SK-N-SH (cell line): ENCODE measurements at regions not wholly inside any gene's neighbourhood (a gene's known extent, or its start where the extent isn't known, plus 50 kb on each side); places are given as distances from the start of the nearest gene placed in this dataset.

ENCODE experiments used
- CTCF ChIA-PET: fragments of 300-600, 350-600 bp; formaldehyde crosslinking; extraction: SDS; loops from one replicate; lab custom pipeline; 2021; lab: Yijun Ruan, JAX
- POLR2A ChIA-PET: fragments of 350-600 bp; sonication (Branson Sonifier 250); formaldehyde crosslinking; extraction: SDS; loops from one replicate; lab custom pipeline; 2020; ENCODE audit warnings: antibody characterized with exemption, inconsistent platforms; lab: Yijun Ruan, JAX
- DNase-seq: peaks from one replicate; pipeline ENCODE4 v3.0.0; 2012
- H2AFZ ChIP-seq: fragments of 200-600 bp; sonication (generic); 2 replicates; pipeline ENCODE4 v1.8.1; 2016; ENCODE audit warnings: antibody characterized with exemption, mild to moderate bottlenecking, low read depth
- H3F3A ChIP-seq: fragments of 200-600 bp; sonication (generic); replicated peaks from 2 replicates; pipeline ENCODE3; 2016; ENCODE audit warnings: antibody characterized with exemption, mild to moderate bottlenecking; ENCODE audit not compliant: insufficient read depth
- H3K27ac ChIP-seq, 2 experiments: fragments of 200-500 bp in 1 of 2; fragments of 200-600 bp in 1 of 2; sonication (Bioruptor generic) in 1 of 2; sonication (generic), shearing (Covaris generic) in 1 of 2; 2 replicates each; pipeline versions ENCODE4 v1.5.1 to v1.6.1; 2014 to 2016; ENCODE audit warnings: low read depth in 2 of 2, inconsistent platforms in 1 of 2, low read length in 1 of 2, mild to moderate bottlenecking in 1 of 2, mixed read lengths in 1 of 2
- H3K27me3 ChIP-seq: fragments of 200-600 bp; sonication (generic), shearing (Covaris generic); 2 replicates; pipeline ENCODE4 v1.6.1; 2016; ENCODE audit warnings: mixed run types; ENCODE audit not compliant: insufficient read depth
- H3K36me3 ChIP-seq, 2 experiments: fragments of 200-500 bp in 1 of 2; fragments of 200-600 bp in 1 of 2; sonication (Bioruptor generic) in 1 of 2; sonication (generic) in 1 of 2; replicated peaks in 1 of 2; 2 replicates each; pipeline versions ENCODE3 to v1.5.1; 2014 to 2016; ENCODE audit warnings: low read length in 1 of 2, mild to moderate bottlenecking in 1 of 2; ENCODE audit not compliant: insufficient read depth in 2 of 2, control insufficient read depth in 1 of 2
- H3K4me1 ChIP-seq, 2 experiments: fragments of 200-500 bp in 1 of 2; fragments of 200-600 bp in 1 of 2; sonication (Bioruptor generic) in 1 of 2; sonication (generic), shearing (Covaris generic) in 1 of 2; 2 replicates each; pipeline versions ENCODE4 v1.5.1 to v1.6.1; 2014 to 2016; ENCODE audit warnings: low read depth in 1 of 2, low read length in 1 of 2, mixed run types in 1 of 2; ENCODE audit not compliant: insufficient read depth in 2 of 2, control insufficient read depth in 1 of 2
- H3K4me2 ChIP-seq: fragments of 200-600 bp; sonication (generic), shearing (Covaris generic); 2 replicates; pipeline ENCODE4 v1.6.1; 2017; ENCODE audit warnings: mixed run types
- H3K4me3 ChIP-seq, 2 experiments: fragments of 200-500 bp in 1 of 2; fragments of 200-600 bp in 1 of 2; sonication (Bioruptor generic) in 1 of 2; sonication (generic), shearing (Covaris generic) in 1 of 2; 2 replicates each; pipeline versions ENCODE4 v1.5.1 to v1.8.1; 2014 to 2016; ENCODE audit warnings: low read depth in 2 of 2, inconsistent platforms in 1 of 2, low read length in 1 of 2, mild to moderate bottlenecking in 1 of 2, mixed read lengths in 1 of 2, moderate library complexity in 1 of 2
- H3K79me2 ChIP-seq: fragments of 200-600 bp; sonication (generic); 2 replicates; pipeline ENCODE4 v1.8.1; 2017; ENCODE audit warnings: mild to moderate bottlenecking; ENCODE audit not compliant: insufficient read depth
- H3K9ac ChIP-seq: fragments of 200-600 bp; sonication (generic); 2 replicates; pipeline ENCODE4 v1.6.1; 2017; ENCODE audit warnings: mixed run types
- H3K9me2 ChIP-seq: fragments of 200-600 bp; sonication (generic); 2 replicates; pipeline ENCODE4 v1.6.1; 2017; ENCODE audit warnings: mixed run types
- H3K9me3 ChIP-seq: fragments of 200-600 bp; sonication (generic); 2 replicates; pipeline ENCODE4 v1.6.1; 2017; ENCODE audit warnings: mixed run types, mild to moderate bottlenecking, moderate library complexity
- H4K20me1 ChIP-seq: fragments of 200-600 bp; sonication (generic); 2 replicates; pipeline ENCODE4 v1.6.1; 2017; ENCODE audit warnings: mild to moderate bottlenecking, mixed run types; ENCODE audit not compliant: insufficient read depth
- CHD2 ChIP-seq: fragments of 150-350 bp; IDR thresholded peaks from 2 replicates; pipeline ENCODE4 v1.6.1; 2018; ENCODE audit warnings: low read length; ENCODE audit not compliant: partially characterized antibody
- ELF1 ChIP-seq: IDR thresholded peaks from 2 replicates; pipeline ENCODE4 v1.4.0; 2012
- EZH2phosphoT487 ChIP-seq: fragments of 200-600 bp; sonication (generic); IDR thresholded peaks from 2 replicates; pipeline ENCODE4 v1.6.1; 2017; ENCODE audit warnings: low read depth, mixed run types, mild to moderate bottlenecking, antibody characterized with exemption, moderate library complexity, borderline replicate concordance
- FOSL2 ChIP-seq: IDR thresholded peaks from 2 replicates; pipeline ENCODE4 v1.4.0; 2012; ENCODE audit warnings: low read depth, mild to moderate bottlenecking, moderate library complexity, borderline replicate concordance
- FOXM1 ChIP-seq: IDR thresholded peaks from 2 replicates; pipeline ENCODE4 v1.4.0; 2012; ENCODE audit warnings: low read depth, mild to moderate bottlenecking
- GABPA ChIP-seq: IDR thresholded peaks from 2 replicates; pipeline ENCODE4 v1.4.0; 2012; ENCODE audit warnings: low read depth, mild to moderate bottlenecking
- IRF3 ChIP-seq: fragments of 150-350 bp; IDR thresholded peaks from 2 replicates; pipeline ENCODE4 v1.6.1; 2016; ENCODE audit warnings: mild to moderate bottlenecking, low read depth, low read length
- MAX ChIP-seq: IDR thresholded peaks from 2 replicates; pipeline ENCODE4 v1.4.0; 2012; ENCODE audit warnings: low read depth
- MEF2A ChIP-seq: IDR thresholded peaks from 2 replicates; pipeline ENCODE4 v1.4.0; 2012; ENCODE audit warnings: low read depth, borderline replicate concordance
- MXI1 ChIP-seq: IDR thresholded peaks from 2 replicates; pipeline ENCODE4 v1.6.1; 2012; ENCODE audit warnings: mild to moderate bottlenecking, low read depth, low read length, improper control_type of control experiment
- POLR2AphosphoS5 ChIP-seq: IDR thresholded peaks from 2 replicates; pipeline ENCODE4 v1.6.1; 2012; ENCODE audit warnings: low read depth, low read length
- RAD21 ChIP-seq: IDR thresholded peaks from 2 replicates; pipeline ENCODE4 v1.6.1; 2012; ENCODE audit warnings: mild to moderate bottlenecking, low read length
- RCOR1 ChIP-seq: fragments of 150-350 bp; IDR thresholded peaks from 2 replicates; pipeline ENCODE4 v1.6.1; 2017; ENCODE audit warnings: antibody characterized with exemption, low read length
- RXRA ChIP-seq: IDR thresholded peaks from 2 replicates; pipeline ENCODE4 v1.4.0; 2012; ENCODE audit warnings: low read depth, mild to moderate bottlenecking, borderline replicate concordance
- TCF12 ChIP-seq: IDR thresholded peaks from 2 replicates; pipeline ENCODE4 v1.4.0; 2012
- YY1 ChIP-seq: IDR thresholded peaks from 2 replicates; pipeline ENCODE4 v1.4.0; 2012; ENCODE audit warnings: low read depth, mild to moderate bottlenecking
- WGBS: methylation state at CpG from one replicate; pipeline ENCODE4 v1.1.6; 2017; ENCODE audit warnings: low lambda C conversion rate; 5-methylcytosine and 5-hydroxymethylcytosine counted together
- TF ChIP-seq, protein P1 (sequence below): IDR thresholded peaks from 2 replicates; pipeline ENCODE4 v1.4.0; 2012; ENCODE audit warnings: low read depth, borderline replicate concordance
- TF ChIP-seq, protein P2 (sequence below): IDR thresholded peaks from 2 replicates; pipeline ENCODE4; 2012

DNA sequence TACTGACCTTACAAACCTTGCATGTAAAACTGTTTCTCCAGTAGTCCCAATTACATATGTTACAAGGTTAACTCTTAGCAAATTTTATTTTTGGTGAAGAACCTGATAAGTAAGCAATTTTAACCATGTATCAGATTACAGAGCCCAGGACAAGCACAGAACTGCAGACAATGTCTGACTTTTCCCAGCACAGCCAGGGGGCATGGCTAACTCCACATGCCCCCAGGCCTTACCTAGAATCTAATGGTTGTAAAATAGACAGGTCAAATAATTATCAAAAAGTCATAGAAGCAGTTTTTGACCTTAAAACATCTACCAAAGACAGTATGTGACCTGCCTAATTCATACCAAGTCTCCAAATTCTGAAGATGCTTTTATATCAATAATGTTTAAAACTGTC lies 364.1 kb downstream of the FOXO1 start:
- H3K4me2 ChIP-seq = no peak overlapping the region
- ChIA-PET POLR2A (no interaction called here), CTCF (no interaction called here)
- H3K27ac ChIP-seq = no peak overlapping the region
- no peaks in the 10 kb centered on the region for H4K20me1 ChIP-seq
- H2AFZ ChIP-seq = no peak overlapping the region
- H3K27me3 ChIP-seq = no peaks in the 10 kb centered on the region
- H3F3A ChIP-seq = no peaks in the 10 kb centered on the region
- no peaks in the 10 kb centered on the region; the same call in 1 of the 2 replicates for H3K9me3 ChIP-seq
- no peaks in the 10 kb centered on the region for H3K9me2 ChIP-seq
- no peak for TF ChIP-seq MAX
- TF ChIP-seq MXI1 = no peak
- TF ChIP-seq POLR2AphosphoS5 = no peak
- no peak for DNase-seq
- no peak overlapping the region for H3K9ac ChIP-seq
- H3K4me1 ChIP-seq = no peaks in the 10 kb centered on the region
- H3K79me2 ChIP-seq = no peaks in the 10 kb centered on the region
- H3K4me3 ChIP-seq = no peak overlapping the region
- H3K36me3 ChIP-seq = no peaks in the 10 kb centered on the region

DNA sequence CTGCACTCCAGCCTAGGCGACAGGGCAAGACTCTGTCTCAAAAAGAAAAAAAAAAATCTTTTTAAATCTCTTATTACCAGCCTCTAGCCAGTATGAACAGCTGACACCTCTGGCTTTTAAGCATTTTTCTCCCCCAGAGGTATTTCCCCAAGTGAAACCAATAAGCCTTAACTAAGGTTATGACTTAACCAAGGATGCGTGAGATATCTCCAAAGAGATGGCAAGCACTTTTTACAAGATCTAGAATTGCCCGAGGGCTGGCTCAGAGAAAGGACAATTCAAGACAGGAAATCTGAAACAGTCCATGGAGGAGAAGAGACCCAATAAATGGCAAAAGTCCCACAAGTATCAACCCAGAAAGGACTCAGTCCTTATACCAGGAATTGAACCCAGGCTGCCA lies 362.1 kb downstream of the FOXO1 start:
- Histone ChIP-seq H3K79me2 (no peaks in the 10 kb centered on the region), H4K20me1 (no peaks in the 10 kb centered on the region), H3F3A (no peaks in the 10 kb centered on the region), H3K27me3 (no peaks in the 10 kb centered on the region), H3K27ac (no peak overlapping the region), H3K9ac (no peak overlapping the region)
- DNase-seq = no peak
- CTCF ChIA-PET = interaction anchor here (0.5 kb wide), 1 partner anchor 619 kb away, joined by 3 read pairs; no protein-coding TSS in a partner anchor
- no peak for TF ChIP-seq RXRA
- no peak for TF ChIP-seq TCF12
- TF ChIP-seq, protein P1, sequence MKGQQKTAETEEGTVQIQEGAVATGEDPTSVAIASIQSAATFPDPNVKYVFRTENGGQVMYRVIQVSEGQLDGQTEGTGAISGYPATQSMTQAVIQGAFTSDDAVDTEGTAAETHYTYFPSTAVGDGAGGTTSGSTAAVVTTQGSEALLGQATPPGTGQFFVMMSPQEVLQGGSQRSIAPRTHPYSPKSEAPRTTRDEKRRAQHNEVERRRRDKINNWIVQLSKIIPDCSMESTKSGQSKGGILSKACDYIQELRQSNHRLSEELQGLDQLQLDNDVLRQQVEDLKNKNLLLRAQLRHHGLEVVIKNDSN = no peak
- TF ChIP-seq POLR2AphosphoS5 = no peak
- no peak for TF ChIP-seq RAD21
- TF ChIP-seq MXI1 = no peak
- TF ChIP-seq ELF1 = no peak
- TF ChIP-seq RCOR1 = no peak
- no peak for TF ChIP-seq CHD2
- TF ChIP-seq, protein P2, sequence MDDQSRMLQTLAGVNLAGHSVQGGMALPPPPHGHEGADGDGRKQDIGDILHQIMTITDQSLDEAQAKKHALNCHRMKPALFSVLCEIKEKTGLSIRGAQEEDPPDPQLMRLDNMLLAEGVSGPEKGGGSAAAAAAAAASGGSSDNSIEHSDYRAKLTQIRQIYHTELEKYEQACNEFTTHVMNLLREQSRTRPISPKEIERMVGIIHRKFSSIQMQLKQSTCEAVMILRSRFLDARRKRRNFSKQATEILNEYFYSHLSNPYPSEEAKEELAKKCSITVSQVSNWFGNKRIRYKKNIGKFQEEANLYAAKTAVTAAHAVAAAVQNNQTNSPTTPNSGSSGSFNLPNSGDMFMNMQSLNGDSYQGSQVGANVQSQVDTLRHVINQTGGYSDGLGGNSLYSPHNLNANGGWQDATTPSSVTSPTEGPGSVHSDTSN = no peak
- TF ChIP-seq GABPA = no peak
- no peak for TF ChIP-seq IRF3
- TF ChIP-seq MAX = no peak
- TF ChIP-seq YY1 = no peak
- no peak for TF ChIP-seq FOXM1
- no peak for TF ChIP-seq EZH2phosphoT487
- TF ChIP-seq MEF2A = no peak
- TF ChIP-seq FOSL2 = no peak
- TF ChIP-seq, all 33 proteins: peak for 0
- Histone ChIP-seq H3K9me2 (no peaks in the 10 kb centered on the region), H2AFZ (no peak overlapping the region), H3K4me3 (no peak overlapping the region), H3K9me3 (no peaks in the 10 kb centered on the region; the same call in 1 of the 2 replicates), H3K36me3 (no peaks in the 10 kb centered on the region), H3K4me1 (no peaks in the 10 kb centered on the region), H3K4me2 (no peak overlapping the region)
- POLR2A ChIA-PET = no interaction called here
- WGBS = 32% methylated on average over 3 of the region's 3 CpGs
